Glutamatergic neuron (in vitro differentiated cells): ENCODE measurements at regions not wholly inside any gene's neighbourhood (a gene's known extent, or its start where the extent isn't known, plus 50 kb on each side); places are given as distances from the start of the nearest gene placed in this dataset.

Experiments used
- DNase-seq: peaks from one replicate; pipeline ENCODE4 v3.0.0; 2022
- H3K27ac Mint-ChIP-seq: one replicate; pipeline ENCODE4 v1.8.0; 2020; ENCODE audit warnings: mild to moderate bottlenecking, mixed read lengths, inconsistent platforms; ENCODE audit not compliant: unreplicated experiment
- H3K27me3 Mint-ChIP-seq: one replicate; pipeline ENCODE4 v1.8.0; 2020; ENCODE audit warnings: mild to moderate bottlenecking, moderate library complexity, mixed read lengths, inconsistent platforms; ENCODE audit not compliant: unreplicated experiment
- H3K36me3 Mint-ChIP-seq: one replicate; pipeline ENCODE4 v1.8.0; 2020; ENCODE audit warnings: mild to moderate bottlenecking, mixed read lengths, inconsistent platforms; ENCODE audit not compliant: unreplicated experiment
- H3K4me1 Mint-ChIP-seq: one replicate; pipeline ENCODE4 v1.8.0; 2020; ENCODE audit warnings: mild to moderate bottlenecking, low read depth, mixed read lengths, inconsistent platforms; ENCODE audit not compliant: unreplicated experiment
- H3K4me3 Mint-ChIP-seq: one replicate; pipeline ENCODE4 v1.8.0; 2020; ENCODE audit warnings: mild to moderate bottlenecking, mixed read lengths, inconsistent platforms; ENCODE audit not compliant: unreplicated experiment
- H3K9me3 Mint-ChIP-seq: one replicate; pipeline ENCODE4 v1.8.0; 2020; ENCODE audit warnings: mild to moderate bottlenecking, moderate library complexity, mixed read lengths, inconsistent platforms; ENCODE audit not compliant: unreplicated experiment
- CTCF ChIP-seq: fragments of 200-600 bp; sonication (generic); IDR thresholded peaks from one replicate; pipeline ENCODE4 v1.5.0; 2021; ENCODE audit not compliant: partially characterized antibody, unreplicated experiment

- H3K9me3 Mint-ChIP-seq = peaks cover 2% of the 10 kb centered on the region
- DNase-seq = no peak
- no peaks in the 10 kb centered on the region for H3K36me3 Mint-ChIP-seq
- no peak overlapping the region for H3K4me3 Mint-ChIP-seq
- no peaks in the 10 kb centered on the region for H3K27me3 Mint-ChIP-seq
- no peak for TF ChIP-seq CTCF
- H3K27ac Mint-ChIP-seq = no peak overlapping the region
- H3K4me1 Mint-ChIP-seq = peaks cover 4% of the 10 kb centered on the region
Measured at GRCh38 chr9:78539904-78540303, 243.0 kb downstream of the PSAT1 start.

- Mint-ChIP-seq H3K4me1 (peaks cover 4% of the 10 kb centered on the region), H3K27ac (no peak overlapping the region), H3K9me3 (peaks cover 2% of the 10 kb centered on the region), H3K36me3 (no peaks in the 10 kb centered on the region), H3K27me3 (no peaks in the 10 kb centered on the region), H3K4me3 (no peak overlapping the region)
- TF ChIP-seq CTCF = no peak
- no peak for DNase-seq
Measured at GRCh38 chr9:78541868-78542443, 245.0 kb downstream of the PSAT1 start.

- H3K36me3 Mint-ChIP-seq = no peaks in the 10 kb centered on the region
- no peak for TF ChIP-seq CTCF
- H3K4me3 Mint-ChIP-seq = no peak overlapping the region
- peaks cover 2% of the 10 kb centered on the region for H3K9me3 Mint-ChIP-seq
- no peak overlapping the region for H3K27ac Mint-ChIP-seq
- DNase-seq = peak; percentile 21
- H3K27me3 Mint-ChIP-seq = no peaks in the 10 kb centered on the region
- peaks cover 4% of the 10 kb centered on the region for H3K4me1 Mint-ChIP-seq
Measured at GRCh38 chr9:78542491-78543181, 245.7 kb downstream of the PSAT1 start.

- Mint-ChIP-seq H3K27ac (no peak overlapping the region), H3K27me3 (no peaks in the 10 kb centered on the region), H3K9me3 (peaks cover 2% of the 10 kb centered on the region), H3K36me3 (no peaks in the 10 kb centered on the region), H3K4me1 (peaks cover 4% of the 10 kb centered on the region), H3K4me3 (no peak overlapping the region)
- no peak for TF ChIP-seq CTCF
- DNase-seq = no peak
Measured at GRCh38 chr9:78543353-78543752, 246.4 kb downstream of the PSAT1 start.

GRCh38 chr9:78544230-78544629, 247.3 kb downstream of the PSAT1 start:
- Mint-ChIP-seq H3K36me3 (no peaks in the 10 kb centered on the region), H3K4me3 (no peak overlapping the region), H3K4me1 (peaks cover 4% of the 10 kb centered on the region), H3K27me3 (no peaks in the 10 kb centered on the region), H3K27ac (no peak overlapping the region), H3K9me3 (peaks cover 2% of the 10 kb centered on the region)
- DNase-seq = no peak
- no peak for TF ChIP-seq CTCF
